ENCODE measurements at regions not wholly inside any gene's neighbourhood (a gene's known extent, or its start where the extent isn't known, plus 50 kb on each side); places are given as distances from the start of the nearest gene placed in this dataset.

DNA sequence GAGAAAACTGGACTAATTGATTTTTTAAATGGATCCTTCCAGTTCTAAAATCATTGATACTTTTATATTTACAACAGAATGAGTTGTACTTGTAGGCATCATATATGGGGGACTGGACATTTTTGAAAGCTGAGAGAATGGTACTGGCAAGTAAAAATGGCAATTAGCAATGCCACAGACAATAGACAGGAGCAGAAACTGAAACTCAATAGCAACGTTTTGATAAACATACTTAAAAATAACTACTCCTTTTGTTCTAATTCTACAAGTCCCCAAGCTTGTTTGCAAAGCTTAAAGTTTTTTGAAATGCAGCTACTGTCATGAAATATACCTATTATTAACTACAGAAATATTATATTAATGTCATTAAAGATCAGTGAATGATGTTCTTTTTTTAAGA, 52.8 kb upstream of the FBXL7 start:
- no peak overlapping the region for H3K4me3 ChIP-seq (ENCODE audit: low read depth, low read length)
- TF ChIP-seq, protein P1, sequence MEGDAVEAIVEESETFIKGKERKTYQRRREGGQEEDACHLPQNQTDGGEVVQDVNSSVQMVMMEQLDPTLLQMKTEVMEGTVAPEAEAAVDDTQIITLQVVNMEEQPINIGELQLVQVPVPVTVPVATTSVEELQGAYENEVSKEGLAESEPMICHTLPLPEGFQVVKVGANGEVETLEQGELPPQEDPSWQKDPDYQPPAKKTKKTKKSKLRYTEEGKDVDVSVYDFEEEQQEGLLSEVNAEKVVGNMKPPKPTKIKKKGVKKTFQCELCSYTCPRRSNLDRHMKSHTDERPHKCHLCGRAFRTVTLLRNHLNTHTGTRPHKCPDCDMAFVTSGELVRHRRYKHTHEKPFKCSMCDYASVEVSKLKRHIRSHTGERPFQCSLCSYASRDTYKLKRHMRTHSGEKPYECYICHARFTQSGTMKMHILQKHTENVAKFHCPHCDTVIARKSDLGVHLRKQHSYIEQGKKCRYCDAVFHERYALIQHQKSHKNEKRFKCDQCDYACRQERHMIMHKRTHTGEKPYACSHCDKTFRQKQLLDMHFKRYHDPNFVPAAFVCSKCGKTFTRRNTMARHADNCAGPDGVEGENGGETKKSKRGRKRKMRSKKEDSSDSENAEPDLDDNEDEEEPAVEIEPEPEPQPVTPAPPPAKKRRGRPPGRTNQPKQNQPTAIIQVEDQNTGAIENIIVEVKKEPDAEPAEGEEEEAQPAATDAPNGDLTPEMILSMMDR (IDR thresholded peaks at IDR 0.05; ENCODE audit: low read depth, low read length, missing control alignments) = no peak
- no peak for DNase-seq (ENCODE audit: low read depth)

DNA sequence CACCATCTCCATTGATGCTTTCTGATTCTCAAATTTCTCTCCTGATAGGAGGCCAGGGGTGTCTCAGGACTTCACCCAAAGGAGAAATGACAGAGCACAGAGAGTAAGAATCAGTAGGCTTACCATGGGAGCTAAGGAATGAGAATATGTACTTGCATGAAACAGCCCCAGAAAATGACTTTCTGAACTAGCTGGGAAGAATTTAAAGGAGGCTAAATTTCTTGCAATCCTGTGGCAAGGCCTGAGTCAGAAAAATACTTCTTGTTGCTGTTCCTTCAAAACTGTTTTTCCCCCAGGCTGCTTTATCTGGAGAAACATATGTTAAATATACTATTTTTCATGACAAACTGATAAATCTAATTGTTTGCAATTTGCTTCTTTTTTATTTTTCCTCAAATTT, 53.4 kb upstream of the FBXL7 start:
- H3K4me3 ChIP-seq (ENCODE audit: low read depth, low read length) = no peak overlapping the region
- TF ChIP-seq, protein P1 (IDR thresholded peaks at IDR 0.05; ENCODE audit: low read depth, low read length, missing control alignments) = no peak
- no peak for DNase-seq (ENCODE audit: low read depth)

DNA sequence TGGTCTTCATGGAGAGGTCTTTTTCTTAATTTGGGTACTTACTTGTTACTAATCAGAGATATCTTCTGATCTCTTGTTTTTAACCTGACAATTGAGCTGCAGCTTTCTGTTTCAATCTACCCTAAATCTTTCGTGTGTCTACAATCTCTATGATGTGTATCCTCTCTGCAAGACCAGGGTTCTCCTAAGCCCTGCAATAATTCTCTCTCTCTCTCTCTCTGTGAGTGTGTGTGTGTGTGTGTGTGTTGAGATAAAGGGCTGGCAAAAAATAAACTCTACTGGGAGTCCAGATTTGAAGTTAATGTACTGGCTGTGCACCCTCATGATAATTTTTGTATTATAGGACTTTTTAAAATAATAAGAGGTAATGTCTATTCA, 57.8 kb upstream of the FBXL7 start:
- TF ChIP-seq, protein P1 (IDR thresholded peaks at IDR 0.05; ENCODE audit: low read depth, low read length, missing control alignments) = no peak
- no peak overlapping the region for H3K4me3 ChIP-seq (ENCODE audit: low read depth, low read length)

DNA sequence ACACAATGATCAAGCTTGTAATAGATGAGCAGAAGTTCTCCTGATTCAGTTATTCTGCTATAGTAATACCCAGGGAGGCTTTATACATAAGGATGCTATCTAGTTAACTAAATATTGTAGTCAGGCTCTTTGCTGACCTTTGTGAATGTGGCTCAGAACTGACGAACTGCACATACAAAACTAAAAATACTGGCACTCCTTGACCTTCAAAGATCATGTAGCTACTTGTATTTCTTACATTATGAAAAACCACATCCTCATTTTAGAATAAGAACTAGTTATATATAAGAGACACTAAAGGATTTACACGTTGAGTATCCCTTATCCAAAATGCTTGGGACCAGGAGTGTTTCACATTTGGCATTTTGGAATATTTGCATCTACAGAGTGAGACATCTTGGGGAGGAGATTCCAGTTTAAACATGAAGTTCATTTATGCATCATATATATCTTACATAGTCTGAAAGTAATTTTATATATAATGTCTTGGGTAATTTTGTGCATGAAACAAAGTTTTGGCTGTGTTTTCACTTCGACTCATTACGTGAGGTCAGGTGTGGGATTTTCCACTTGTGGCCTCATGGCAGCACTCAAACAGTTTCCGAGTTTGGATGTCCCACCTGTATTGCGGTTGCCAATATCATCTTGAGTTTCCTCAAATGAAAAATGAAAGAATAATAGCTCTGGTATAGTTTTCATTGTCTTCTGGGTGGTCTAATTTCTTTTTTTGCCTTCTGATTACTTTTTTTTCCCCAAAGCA, 58.4 kb upstream of the FBXL7 start:
- DNase-seq (ENCODE audit: low read depth) = no peak
- H3K4me3 ChIP-seq (ENCODE audit: low read depth, low read length) = no peak overlapping the region
- TF ChIP-seq, protein P1 (IDR thresholded peaks at IDR 0.05; ENCODE audit: low read depth, low read length, missing control alignments) = no peak

More for the DNA sequence above, 57.8 kb upstream of the FBXL7 start:
- DNase-seq (ENCODE audit: low read depth) = no peak

DNA sequence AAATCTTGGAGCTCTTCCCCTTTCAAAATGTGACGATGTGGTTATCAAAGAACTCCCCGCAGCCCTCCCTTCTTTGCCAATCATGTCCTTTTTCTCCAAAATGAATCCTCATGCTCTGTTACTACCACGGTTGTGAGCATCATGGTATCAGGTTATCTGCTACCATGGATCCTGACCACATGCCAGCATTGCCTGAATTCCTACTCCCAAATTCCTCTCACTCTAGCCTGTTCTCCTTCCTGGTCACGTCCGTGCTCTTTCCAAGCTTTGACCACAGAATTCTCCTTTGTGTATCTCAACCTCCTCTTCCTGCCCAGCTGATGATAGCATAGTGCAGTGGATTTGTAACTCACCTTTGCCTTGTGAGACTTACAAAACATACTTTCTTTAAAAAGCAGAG, 59.5 kb upstream of the FBXL7 start:
- no peak for DNase-seq (ENCODE audit: low read depth)
- TF ChIP-seq, protein P1 (IDR thresholded peaks at IDR 0.05; ENCODE audit: low read depth, low read length, missing control alignments) = no peak
- H3K4me3 ChIP-seq (ENCODE audit: low read depth, low read length) = no peak overlapping the region

DNA sequence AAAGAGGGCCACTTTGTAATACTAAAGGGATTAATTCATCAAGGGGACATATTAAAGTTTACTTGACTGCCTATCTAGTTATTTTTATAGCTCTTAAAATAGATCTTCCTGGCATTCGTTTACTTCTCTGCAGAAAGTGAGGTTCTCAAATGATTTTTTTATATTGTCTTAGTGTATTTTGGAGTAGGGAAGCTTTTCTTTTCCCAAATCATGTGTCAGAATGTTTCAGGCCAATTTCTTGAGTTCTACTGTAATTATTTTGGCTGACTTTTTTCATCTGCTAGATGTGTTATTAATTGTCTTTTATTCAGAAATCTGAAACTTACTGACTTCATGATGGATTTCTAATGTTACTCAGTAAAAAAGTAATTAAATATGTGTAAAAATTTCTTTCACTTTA, 60.2 kb upstream of the FBXL7 start:
- H3K4me3 ChIP-seq (ENCODE audit: low read depth, low read length) = no peak overlapping the region
- TF ChIP-seq, protein P1 (IDR thresholded peaks at IDR 0.05; ENCODE audit: low read depth, low read length, missing control alignments) = no peak
- DNase-seq (ENCODE audit: low read depth) = no peak

DNA sequence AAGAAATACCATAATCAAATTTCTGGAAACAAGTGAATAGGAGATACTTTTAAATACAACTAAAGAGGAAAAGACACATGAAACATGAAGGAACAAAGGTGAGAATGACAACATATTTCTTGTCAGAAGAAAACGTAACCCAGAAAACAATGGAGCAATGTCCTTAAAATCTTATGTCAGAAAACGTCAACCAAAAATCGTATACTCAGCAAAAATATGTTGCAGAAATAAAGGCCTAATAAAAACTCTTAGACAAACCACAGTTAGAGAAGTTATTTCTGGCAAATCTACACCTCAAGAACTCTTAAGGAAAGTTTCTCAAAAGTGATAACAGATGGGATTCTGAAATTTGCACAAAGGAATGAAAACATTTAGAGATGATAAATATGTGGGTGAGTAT, 66.3 kb upstream of the FBXL7 start:
- TF ChIP-seq, protein P1 (IDR thresholded peaks at IDR 0.05; ENCODE audit: low read depth, low read length, missing control alignments) = no peak
- DNase-seq (ENCODE audit: low read depth) = no peak
- no peak overlapping the region for H3K4me3 ChIP-seq (ENCODE audit: low read depth, low read length)
